ENCODE measurements at regions not wholly inside any gene's neighbourhood (a gene's known extent, or its start where the extent isn't known, plus 50 kb on each side); places are given as distances from the start of the nearest gene placed in this dataset.

DNA sequence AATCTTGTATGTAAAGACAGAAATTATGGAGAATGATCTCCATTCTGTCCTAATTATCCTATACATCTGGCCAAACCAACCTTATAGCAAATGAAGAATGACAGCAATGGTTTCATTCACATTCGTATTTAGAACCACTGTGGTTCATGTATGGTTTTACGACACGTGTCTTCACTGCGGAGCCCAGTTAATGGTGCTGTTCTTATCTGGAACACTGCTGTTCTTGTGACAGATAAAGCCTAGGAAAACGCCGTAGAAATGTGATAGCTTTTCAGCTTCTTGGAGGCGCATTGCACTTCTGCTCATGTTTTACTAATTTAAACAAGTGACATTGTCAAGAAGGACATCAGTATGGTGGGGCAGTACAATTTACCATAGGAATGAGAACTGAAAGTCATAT, 2266.4 kb upstream of the TENM3 start:
- no peak for DNase-seq

DNA sequence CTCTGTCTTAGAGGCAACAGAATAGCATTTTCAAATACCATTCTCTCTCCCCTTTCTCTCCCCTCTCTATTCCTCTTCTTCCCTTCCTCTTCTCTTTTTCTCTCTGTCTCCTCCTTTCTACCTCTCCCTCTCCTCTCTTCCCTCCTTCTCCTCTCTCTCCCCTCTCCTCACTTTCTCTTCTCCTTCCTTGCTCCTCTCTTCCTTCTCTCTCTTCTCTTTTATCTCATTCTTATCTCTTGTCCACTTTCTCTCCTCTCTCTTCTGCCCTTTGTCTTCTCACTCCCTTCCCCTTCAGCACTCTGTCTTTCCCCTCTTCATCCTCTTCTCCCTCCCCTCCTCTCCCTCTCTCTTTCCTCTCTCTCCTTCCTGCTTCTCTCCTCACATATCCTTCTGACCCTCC, 2265.8 kb upstream of the TENM3 start:
- no peak for DNase-seq

DNA sequence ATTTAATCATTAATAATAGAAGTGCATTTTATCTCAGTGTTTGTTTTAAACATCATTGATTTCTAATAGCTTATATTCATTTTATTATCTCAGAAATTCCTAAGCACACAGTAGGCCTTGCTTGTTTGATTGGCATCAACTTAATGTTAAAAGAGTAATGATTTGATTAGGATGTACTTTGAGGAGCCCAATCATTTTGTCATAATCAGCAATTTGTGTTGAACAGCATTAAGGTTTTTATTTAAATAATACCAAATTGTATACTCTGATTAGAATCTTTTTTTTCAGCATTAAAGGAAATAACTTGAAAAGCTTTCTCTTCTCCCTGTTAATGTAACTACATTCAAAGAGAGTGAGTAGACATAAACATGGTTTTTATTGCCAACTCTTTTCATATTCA, 2262.0 kb upstream of the TENM3 start:
- DNase-seq = no peak

DNA sequence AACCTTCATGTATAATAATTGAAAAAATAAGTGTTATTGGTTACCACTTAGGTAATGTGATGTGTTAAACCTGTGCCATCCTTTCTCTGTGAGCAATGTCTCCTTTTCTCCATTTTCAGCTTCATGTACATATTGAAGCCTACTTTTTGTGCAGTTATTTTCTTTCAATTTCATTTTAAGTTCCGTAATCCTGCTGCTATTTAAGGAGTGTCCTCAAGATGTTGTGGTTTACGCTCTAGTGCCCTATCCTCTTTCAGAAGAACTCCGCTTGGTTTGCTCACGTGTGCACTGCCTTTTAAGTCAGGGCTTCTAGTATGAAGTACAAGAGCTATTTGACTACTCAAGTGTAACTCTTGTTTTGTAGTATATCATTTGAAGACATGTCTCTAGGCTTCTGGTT, 2253.2 kb upstream of the TENM3 start:
- DNase-seq = peak; percentile 29

DNA sequence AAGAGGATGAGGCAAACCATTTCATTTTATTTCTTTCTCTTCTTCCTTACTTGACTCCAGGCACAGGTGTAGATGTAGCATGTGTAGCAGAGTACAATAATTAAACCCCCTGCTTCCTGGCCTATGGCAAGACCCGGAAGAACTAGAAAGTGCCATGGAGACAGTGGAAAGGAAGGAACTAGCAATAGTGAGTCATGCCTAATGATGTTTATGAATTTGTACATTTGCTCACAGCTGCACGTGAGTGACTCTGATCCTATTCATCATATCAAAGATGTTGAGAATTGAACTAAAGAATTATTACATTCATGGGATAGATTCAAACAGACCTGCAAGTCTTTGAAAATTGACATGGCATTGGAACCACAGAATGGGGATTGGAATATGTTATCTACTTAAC, 2233.9 kb upstream of the TENM3 start:
- DNase-seq = no peak

DNA sequence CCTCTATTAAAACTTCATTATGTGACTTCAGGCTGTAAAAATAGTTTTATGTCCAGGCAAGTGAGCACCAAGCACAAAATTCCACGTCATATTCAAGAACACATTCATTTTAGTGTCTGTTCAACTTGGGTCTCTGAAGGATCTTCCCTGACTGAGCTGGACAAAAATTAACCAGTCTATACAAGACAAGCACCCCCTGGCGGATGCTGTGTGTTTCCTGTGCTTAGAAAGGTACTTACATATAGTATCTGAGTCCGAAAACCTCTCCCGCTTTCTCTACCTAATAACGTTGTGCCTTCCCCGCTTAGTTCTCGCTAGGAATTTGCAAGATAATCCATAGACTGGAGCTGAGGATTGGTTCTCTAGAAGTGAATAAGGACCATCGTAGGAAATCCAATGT, 2214.5 kb upstream of the TENM3 start:
- DNase-seq = peak; percentile 12

DNA sequence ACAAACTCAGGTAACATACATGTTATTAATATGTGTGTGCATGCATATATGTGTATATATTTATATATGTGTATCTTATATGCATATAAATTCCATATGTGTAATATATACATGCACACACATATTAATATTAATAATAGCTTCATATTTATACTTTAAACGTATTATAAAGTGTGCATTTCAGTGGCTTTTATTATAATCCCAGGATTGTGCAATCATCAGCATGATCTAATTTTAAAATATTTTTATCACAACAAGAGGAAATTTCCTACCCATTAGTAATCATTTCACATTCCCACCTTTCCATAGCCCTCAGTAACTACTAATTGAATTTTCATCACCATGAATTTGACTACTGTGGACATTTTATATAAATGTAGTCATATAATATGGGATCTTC, 2211.9 kb upstream of the TENM3 start:
- no peak for DNase-seq

DNA sequence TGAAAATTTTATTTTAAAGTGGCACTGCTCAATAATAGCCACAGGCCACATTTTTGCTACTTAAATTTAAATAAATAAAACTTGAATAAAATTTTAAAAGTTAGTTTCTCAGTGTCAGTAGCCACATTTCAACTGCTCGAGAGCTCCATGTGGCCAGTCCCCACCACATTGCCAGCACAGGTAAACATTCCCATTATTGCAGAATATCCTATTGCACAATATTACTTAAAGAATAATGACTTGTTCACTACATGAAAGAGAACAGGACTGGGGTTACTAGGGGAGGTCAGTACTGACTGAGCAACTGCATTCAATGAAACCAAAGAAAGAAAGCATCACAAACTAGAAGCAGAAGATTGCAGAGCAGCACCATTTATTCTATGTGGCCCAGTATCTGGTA, 2201.6 kb upstream of the TENM3 start:
- no peak for DNase-seq

DNA sequence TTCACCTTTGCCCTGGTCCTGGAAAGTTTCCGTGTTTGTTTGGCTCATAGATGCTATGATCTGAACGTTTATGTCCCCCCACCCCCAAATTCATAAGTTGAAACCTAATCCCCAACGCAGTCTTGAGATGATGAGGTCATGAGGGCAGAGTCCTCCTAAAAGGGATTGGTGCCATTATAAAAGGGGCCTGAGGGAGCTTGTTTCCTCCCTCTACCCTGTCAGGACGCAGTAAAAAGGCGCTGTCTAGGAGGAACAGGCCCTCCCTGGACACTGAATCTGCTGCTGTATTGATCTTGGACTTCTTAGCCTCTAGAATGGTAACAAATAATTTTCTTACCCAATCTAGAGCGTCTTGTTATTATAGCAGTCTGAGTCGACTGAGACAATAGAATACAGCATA, 2190.6 kb upstream of the TENM3 start:
- no peak for DNase-seq

DNA sequence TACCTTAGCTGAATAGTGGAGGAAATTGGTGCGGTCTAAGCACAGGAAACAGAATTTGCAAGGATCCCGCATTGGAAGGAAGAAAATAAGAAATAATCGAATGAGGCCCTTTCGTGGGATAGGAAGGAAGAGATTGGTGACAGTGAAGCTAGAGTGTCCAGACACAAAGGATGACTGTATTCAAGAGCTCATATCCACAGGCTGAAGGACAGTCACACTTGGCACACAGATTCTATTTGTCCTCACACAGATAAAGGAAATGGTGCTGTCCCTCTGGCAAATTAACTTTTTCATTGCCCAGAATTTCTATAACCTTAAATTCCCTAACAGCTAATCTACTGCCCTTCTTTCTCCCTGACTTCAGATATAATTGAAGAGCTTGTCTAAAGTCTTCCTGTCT, 2188.9 kb upstream of the TENM3 start:
- DNase-seq = no peak

DNA sequence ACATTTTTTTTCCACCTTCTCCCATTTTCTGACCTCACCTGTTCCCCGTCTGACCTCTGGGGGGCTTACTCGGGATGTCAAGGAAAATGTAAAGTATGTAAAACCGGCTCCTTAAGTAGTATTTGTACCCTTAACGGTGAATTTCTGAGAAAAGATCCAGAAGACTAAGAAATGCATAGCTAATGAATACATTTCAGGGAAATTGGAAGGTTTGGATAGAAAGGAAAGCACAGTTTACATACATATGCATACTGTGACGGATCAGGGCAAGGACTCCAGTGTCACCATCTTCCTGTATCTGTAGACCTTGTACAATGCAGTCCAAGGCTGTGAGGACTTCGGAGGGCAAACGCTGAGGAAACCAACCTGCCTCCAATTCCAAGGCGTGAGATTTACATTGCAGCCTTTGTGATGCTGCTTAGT, 2185.9 kb upstream of the TENM3 start:
- DNase-seq = no peak

DNA sequence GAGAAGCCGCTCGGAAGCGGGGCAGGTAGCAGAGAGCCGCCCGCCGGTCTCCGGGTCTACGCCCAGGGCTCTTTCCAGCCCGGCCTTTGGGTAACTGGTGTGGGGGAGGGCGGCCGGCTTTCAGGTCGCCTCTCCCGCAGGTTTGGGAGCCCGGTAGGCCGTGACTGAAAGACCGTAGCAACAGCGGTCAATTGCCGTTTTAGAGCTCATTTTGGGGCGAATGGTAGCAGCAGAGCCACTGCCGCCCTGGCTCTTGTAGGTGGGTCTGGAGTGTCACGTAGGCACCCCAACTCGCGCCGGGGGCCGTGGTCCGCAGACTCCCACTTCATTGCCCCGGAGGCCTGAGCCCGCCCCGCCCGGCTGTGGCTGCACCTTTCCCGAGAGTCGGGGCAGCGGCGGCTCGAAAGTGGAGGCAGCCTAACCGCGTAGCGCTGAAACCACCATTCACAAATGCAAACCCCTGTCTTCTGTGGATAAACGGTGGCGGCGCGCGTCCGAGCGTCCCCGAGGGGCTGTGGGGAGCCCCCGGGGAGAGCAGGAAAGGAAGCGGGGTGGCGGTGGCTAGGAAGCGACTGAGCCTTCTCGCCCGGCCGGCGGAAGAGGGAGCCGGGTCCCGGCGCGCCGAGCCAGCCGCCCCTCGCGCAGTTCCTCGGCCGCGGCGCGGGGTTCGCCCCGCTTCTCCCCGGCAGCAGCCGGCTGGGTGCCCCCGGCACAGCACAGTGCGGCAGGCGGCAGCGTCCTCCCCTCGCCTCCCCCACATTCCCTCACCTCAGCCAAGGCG, 2185.1 kb upstream of the TENM3 start:
- DNase-seq = no peak

DNA sequence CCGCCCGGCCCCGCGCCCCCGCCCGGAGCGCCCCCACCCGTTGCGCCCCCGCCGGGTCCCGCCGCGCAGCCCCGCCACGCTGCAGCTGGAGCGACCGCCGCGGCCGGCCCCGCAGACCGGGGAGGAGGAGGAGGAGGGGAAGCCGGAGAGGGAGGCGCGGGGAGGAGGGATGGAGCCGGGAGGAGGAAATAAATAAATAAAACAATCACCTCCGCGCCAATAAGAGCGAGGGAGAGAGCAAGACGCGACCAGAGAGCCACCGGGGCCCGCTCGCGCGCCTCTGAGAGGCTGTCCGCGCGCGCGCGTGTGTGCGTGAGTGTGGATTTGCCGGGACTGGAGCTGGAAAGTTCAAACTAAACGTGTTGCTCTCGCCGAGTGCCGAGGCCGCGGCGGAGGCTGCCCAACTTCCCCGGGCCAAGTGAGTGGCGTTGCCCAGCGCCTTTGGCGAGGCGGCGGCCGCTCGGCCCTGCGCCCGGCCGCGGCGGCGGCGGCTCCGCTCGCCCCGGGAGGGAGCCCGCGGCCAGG, 2184.4 kb upstream of the TENM3 start:
- no peak for DNase-seq

DNA sequence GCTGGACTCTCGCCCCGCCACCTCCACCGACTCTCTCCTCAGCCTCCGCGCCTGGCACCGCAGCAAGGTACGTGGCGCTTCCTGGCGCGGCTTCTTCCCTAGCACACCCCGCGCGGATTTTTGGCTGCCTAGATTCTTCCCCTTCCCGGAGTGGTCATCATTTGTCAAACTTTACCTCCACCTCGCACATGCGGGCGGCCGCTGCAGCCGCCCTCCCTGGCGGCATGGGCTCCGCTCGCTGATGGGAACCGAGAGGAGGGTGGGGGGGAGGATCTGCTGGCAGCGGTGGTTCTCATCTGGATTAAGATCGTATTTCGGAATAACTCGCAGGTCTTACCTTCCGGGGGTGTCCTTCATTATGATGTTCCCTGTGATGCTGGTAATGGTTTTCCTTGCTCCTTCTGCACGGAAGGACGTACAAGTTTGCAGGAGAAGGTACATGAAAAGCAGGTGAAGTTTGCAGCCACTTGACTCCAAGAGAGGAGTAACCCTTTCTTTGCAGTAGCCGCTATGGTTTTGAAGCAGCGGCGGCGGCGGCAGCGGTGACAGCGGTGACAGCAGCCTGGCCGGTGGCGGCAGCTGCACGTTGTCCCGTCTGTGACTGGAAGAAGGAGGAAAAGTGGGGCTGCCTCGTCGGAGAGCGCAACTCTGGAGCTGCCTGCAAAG, 2183.9 kb upstream of the TENM3 start:
- DNase-seq = no peak

DNA sequence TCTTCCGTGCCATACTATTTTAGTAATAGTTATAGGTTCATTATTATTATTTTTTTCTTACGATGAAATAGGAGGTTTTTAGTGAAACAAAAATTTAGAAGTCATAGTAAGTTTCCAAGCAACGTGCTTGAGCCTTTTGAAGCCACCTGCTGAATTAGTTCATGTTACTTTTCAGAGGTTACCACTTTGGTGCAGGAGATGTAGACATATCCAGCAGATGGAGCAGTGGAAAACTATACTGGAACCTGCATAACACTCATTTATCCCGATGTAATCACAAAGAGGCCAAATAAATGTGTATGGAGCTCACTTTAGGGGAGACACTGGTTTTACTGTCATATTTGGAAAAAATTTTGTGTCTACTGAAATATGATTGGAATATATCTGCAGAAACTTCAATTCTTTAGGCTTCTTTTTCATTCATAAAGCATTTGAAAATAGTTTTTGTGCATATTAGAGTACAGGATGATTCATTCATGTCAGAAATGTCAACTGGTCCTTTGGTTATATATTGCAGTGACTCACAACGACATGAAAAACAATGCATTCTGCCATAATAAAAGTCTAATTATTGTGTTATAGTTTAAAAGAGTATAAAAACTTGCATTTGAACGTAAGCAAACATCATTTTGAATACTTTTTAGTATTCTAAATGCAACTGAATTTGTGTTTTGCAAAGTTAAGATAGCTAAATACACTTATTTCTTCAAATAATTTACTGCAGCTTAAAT, 2182.9 kb upstream of the TENM3 start:
- no peak for DNase-seq

DNA sequence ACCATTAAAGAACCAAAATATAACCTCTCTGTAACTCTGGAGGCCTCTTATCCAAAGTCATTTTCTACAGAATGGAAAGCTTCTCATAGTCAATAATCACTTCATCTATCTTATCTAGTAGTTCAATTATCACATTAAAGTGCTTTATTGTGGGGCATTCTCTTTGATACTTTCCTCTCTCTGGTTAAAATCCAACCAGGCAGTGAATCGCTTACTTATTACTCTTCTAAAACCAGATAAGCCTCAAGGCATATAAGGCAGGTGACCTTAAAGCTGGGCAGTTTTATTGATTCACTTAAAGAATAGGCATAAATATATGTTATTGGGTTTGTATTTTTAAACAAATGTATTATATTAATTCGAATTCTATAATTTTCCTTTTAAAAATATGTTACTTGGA, 2162.1 kb upstream of the TENM3 start:
- DNase-seq = no peak

DNA sequence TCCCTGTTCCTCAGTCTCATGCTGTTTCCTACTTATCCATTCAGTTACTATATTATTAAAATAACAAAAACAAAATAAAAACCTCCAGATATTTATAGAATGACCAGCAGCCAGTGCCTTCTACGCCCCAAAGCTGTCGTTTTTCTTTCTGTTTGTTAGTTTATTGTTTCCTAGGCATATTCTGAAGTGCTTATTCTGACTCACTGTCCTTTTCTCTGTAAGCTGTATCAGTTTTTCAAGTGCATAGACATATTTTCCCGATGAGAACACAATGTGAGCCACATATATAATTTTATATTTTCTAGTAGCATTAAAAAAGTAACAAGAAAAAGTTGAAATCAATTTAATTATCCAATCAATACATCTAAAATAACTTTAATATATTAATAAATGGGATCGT, 2158.6 kb upstream of the TENM3 start:
- DNase-seq = no peak

DNA sequence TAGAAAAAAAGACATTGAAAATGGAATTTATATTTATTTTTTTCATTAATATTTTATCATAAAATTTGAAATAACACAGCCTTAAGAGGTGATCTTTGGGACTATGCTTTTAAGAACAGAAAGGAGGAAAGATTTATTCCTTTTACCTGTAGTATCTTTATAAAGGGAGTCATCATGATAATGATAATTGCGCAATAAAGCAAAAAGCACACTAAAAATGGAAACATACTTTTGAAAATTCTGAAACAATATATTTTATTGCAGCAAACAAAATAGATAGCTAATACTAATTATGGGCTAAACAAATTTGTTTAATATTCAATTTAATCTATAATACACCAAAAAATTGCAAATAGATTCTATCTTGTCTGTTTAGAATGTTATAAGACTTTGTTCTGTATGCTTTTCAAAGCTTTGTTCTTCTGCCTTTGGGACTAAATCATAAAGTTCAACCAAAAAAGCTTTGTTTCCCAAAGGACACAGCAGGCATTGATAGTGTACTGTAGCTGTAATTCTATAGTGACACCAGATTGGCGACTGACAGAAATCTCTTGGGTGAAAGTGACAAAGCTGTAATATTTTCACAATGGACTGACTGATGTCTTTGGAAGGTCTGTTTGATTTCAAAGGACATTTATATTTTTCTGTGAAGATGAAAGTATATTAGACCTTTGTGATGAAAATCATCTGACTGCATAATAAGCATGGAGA, 2156.6 kb upstream of the TENM3 start:
- no peak for DNase-seq

DNA sequence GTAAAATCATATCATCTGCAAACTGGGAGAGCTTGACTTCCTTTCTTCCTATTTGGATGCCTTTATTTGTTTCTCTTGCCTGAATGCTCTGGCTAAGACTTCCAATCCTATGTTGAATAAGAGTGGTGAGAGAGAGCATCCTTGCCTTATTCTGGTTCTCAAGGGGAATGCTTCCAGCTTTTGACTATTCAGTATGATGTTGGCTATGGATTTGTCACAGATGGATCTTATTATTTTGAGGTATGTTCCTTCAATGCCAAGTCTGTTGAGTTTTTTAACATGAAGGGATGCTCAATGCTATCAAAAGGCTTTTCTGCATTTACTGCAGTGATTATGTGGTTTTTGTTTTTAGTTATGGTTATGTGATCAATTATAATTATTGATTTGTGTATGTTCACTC, 2144.6 kb upstream of the TENM3 start:
- DNase-seq = no peak

DNA sequence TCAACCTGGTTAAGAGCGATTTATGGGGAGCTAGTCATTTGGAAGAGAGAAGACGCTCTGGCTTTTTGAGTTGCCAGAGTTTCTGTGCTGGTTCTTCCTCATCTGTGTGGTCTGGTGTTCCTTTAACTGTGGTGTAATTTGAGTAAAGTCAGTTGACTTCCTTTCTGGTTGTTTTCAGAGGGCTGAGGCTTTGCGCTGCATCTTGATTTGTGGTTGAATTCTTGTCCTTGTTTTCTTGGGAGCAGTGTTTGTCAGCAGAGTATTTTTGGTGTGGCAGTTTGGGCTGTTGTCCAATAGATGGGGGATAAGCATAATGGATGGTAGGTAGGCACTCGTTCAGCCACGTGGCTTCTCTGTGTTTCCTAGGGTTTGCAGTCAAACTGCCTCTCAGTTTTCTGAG, 2143.2 kb upstream of the TENM3 start:
- DNase-seq = no peak

DNA sequence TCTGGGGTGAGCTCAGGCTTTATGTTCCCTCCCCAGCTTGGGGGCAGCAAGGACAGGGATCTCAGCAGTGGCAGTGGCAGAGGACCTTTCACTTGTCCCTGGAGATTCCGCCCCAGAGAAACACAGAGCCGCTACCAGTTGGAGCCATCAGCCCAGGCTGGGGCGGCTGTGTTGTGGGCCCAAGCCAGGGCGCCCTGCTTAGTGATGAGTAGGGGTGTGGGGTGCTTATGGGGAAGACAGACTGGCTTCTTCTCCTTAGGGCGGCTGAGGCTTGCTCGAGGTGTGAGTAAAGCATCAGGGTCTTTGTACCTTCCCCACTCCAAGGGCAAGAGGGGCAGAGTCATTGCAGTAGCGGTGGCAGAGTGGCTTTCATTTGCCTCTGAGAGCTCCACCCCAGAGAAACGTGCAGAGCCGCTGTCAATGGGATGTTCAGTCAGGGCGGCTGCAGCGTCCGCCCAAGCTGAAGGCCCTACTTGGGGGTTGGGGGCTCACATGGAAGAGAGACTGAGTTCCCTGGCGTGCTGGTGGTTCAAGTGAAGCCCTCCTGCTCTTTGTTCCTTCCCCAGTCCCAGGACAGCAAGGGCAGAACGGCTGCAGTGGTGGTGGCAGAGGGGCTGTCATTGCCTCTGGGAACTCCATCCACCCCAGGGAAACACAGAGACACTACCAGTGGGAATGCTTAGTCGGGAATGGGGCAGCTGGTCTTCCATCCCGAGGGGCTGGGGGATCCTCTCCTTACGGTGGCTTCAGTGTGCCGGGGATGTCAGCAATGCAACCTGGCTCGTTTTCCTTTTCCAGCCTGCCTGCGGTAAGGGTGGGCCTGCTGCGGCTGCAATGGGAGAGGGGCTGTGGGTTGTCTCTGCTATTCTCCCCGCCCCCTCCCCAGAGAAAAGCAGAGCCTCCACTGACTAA, 2142.5 kb upstream of the TENM3 start:
- no peak for DNase-seq

Data from CD4-positive, alpha-beta T cell treated with Interferon gamma for 1 hour (primary cell).